NB4 (cell line): ENCODE measurements at regions not wholly inside any gene's neighbourhood (a gene's known extent, or its start where the extent isn't known, plus 50 kb on each side); places are given as distances from the start of the nearest gene placed in this dataset.

ENCODE experiments used
- TF ChIP-seq, protein P1 (sequence below): IDR thresholded peaks from one replicate; pipeline ENCODE4 v1.5.1; 2012; ENCODE audit warnings: low read depth, low read length
- TF ChIP-seq, protein P2 (sequence below): IDR thresholded peaks from 2 replicates; pipeline ENCODE4 v1.6.1; 2011; ENCODE audit warnings: low read depth, low read length

- TF ChIP-seq, protein P1, sequence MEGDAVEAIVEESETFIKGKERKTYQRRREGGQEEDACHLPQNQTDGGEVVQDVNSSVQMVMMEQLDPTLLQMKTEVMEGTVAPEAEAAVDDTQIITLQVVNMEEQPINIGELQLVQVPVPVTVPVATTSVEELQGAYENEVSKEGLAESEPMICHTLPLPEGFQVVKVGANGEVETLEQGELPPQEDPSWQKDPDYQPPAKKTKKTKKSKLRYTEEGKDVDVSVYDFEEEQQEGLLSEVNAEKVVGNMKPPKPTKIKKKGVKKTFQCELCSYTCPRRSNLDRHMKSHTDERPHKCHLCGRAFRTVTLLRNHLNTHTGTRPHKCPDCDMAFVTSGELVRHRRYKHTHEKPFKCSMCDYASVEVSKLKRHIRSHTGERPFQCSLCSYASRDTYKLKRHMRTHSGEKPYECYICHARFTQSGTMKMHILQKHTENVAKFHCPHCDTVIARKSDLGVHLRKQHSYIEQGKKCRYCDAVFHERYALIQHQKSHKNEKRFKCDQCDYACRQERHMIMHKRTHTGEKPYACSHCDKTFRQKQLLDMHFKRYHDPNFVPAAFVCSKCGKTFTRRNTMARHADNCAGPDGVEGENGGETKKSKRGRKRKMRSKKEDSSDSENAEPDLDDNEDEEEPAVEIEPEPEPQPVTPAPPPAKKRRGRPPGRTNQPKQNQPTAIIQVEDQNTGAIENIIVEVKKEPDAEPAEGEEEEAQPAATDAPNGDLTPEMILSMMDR: no peak
- TF ChIP-seq, protein P2, sequence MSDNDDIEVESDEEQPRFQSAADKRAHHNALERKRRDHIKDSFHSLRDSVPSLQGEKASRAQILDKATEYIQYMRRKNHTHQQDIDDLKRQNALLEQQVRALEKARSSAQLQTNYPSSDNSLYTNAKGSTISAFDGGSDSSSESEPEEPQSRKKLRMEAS: no peak
Measured at GRCh38 chr1:217025381-217025780, 302.2 kb upstream of the ESRRG start.
